Ishikawa (cell line): ENCODE measurements at regions not wholly inside any gene's neighbourhood (a gene's known extent, or its start where the extent isn't known, plus 50 kb on each side); places are given as distances from the start of the nearest gene placed in this dataset.

ENCODE experiments used
- EP300 ChIP-seq: IDR thresholded peaks from 2 replicates; pipeline ENCODE4 v1.6.1; 2012; ENCODE audit warnings: borderline replicate concordance
- FOXM1 ChIP-seq: IDR thresholded peaks from 2 replicates; pipeline ENCODE4 v1.6.1; 2012; ENCODE audit warnings: low read depth, borderline replicate concordance
- RAD21 ChIP-seq: IDR thresholded peaks from 2 replicates; pipeline ENCODE4 v1.6.1; 2012; ENCODE audit warnings: low read depth
- TAF1 ChIP-seq: IDR thresholded peaks from 2 replicates; pipeline ENCODE4 v1.6.1; 2012; ENCODE audit warnings: low read depth, mild to moderate bottlenecking
- TEAD4 ChIP-seq: IDR thresholded peaks from 2 replicates; pipeline ENCODE4 v1.6.1; 2012
- YY1 ChIP-seq: IDR thresholded peaks from 2 replicates; pipeline ENCODE4 v1.6.1; 2012; ENCODE audit warnings: low read depth
- TF ChIP-seq, protein P1 (sequence below): IDR thresholded peaks from 2 replicates; pipeline ENCODE4 v1.6.1; 2012; ENCODE audit warnings: low read depth, mild to moderate bottlenecking
- TF ChIP-seq, protein P2 (sequence below): IDR thresholded peaks from 2 replicates; pipeline ENCODE4 v1.6.1; 2012

DNA sequence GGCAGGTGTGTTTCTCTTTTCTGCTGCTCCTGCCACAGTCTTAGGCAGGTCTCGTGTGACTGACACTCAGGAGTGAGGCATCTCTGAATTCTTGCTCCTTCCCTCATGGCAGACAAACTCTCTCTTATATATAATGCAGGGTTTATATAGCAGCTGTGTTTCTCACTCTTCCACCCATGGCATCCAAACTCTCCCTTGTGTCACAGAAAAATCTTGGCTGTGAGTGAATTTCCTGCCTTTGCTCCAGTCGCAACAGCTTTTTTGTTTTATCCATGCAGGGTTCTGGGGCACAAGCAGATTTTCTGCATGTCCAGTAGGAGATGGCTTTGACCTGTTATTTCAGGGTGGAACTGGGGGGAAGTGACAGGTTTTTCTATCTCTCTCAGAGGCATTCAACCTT is 1275.5 kb downstream of the ADGRL3 start:
- TF ChIP-seq TAF1 (no peak), RAD21 (no peak), EP300 (no peak), YY1 (no peak), FOXM1 (no peak), TEAD4 (no peak)
- TF ChIP-seq, protein P1, sequence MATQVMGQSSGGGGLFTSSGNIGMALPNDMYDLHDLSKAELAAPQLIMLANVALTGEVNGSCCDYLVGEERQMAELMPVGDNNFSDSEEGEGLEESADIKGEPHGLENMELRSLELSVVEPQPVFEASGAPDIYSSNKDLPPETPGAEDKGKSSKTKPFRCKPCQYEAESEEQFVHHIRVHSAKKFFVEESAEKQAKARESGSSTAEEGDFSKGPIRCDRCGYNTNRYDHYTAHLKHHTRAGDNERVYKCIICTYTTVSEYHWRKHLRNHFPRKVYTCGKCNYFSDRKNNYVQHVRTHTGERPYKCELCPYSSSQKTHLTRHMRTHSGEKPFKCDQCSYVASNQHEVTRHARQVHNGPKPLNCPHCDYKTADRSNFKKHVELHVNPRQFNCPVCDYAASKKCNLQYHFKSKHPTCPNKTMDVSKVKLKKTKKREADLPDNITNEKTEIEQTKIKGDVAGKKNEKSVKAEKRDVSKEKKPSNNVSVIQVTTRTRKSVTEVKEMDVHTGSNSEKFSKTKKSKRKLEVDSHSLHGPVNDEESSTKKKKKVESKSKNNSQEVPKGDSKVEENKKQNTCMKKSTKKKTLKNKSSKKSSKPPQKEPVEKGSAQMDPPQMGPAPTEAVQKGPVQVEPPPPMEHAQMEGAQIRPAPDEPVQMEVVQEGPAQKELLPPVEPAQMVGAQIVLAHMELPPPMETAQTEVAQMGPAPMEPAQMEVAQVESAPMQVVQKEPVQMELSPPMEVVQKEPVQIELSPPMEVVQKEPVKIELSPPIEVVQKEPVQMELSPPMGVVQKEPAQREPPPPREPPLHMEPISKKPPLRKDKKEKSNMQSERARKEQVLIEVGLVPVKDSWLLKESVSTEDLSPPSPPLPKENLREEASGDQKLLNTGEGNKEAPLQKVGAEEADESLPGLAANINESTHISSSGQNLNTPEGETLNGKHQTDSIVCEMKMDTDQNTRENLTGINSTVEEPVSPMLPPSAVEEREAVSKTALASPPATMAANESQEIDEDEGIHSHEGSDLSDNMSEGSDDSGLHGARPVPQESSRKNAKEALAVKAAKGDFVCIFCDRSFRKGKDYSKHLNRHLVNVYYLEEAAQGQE: no peak
- TF ChIP-seq, protein P2, sequence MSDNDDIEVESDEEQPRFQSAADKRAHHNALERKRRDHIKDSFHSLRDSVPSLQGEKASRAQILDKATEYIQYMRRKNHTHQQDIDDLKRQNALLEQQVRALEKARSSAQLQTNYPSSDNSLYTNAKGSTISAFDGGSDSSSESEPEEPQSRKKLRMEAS: no peak
